HCT116 (cell line): ENCODE measurements at regions not wholly inside any gene's neighbourhood (a gene's known extent, or its start where the extent isn't known, plus 50 kb on each side); places are given as distances from the start of the nearest gene placed in this dataset.

Source experiments
- CTCF ChIP-seq, 3 experiments: fragments of 200-600 bp in 1 of 3; sonication (generic) in 1 of 3; IDR thresholded peaks in 2 of 3; conservative IDR thresholded peaks in 1 of 3; 2 replicates each; pipeline ENCODE4 v1.5.1; 2012 to 2017; ENCODE audit warnings: low read depth in 2 of 3, low read length in 2 of 3, antibody characterized with exemption in 1 of 3, borderline replicate concordance in 1 of 3, control low read depth in 1 of 3, mild to moderate bottlenecking in 1 of 3, mixed read lengths in 1 of 3, mixed run types in 1 of 3, moderate library complexity in 1 of 3; ENCODE audit not compliant: insufficient read depth in 1 of 3
- RAD21 ChIP-seq: IDR thresholded peaks from 2 replicates; pipeline ENCODE4 v1.6.1; 2012; ENCODE audit warnings: low read depth, mild to moderate bottlenecking
- TCF7L2 ChIP-seq: IDR thresholded peaks from 2 replicates; pipeline ENCODE4 v1.7.0; 2011; ENCODE audit warnings: borderline replicate concordance, inconsistent platforms; ENCODE audit not compliant: insufficient read depth, insufficient read length; ENCODE audit errors: extremely low read depth

- TF ChIP-seq CTCF (IDR thresholded peaks at IDR 0.05 in 2 of 3, conservative IDR thresholded peaks at IDR 0.05 in 1 of 3; ENCODE audit: borderline replicate concordance in 1 of 3, insufficient read depth in 1 of 3, low read depth in 2 of 3, low read length in 2 of 3) (no peak), RAD21 (no peak), TCF7L2 (no peak)
Measured at GRCh38 chr11:116185551-116185950, 587.2 kb downstream of the BUD13 start.
